Loucy (cell line): ENCODE measurements at regions not wholly inside any gene's neighbourhood (a gene's known extent, or its start where the extent isn't known, plus 50 kb on each side); places are given as distances from the start of the nearest gene placed in this dataset.

Experiments
- EZH2phosphoT487 ChIP-seq: fragments of 200-600 bp; IDR thresholded peaks from 2 replicates; pipeline ENCODE4 v1.6.1; 2018; ENCODE audit warnings: antibody characterized with exemption, mild to moderate bottlenecking, moderate library complexity, borderline replicate concordance
- TF ChIP-seq, protein P1 (sequence below): fragments of 200-600 bp; sonication (generic); conservative IDR thresholded peaks from 2 replicates; pipeline ENCODE4 v1.5.1; 2014; ENCODE audit warnings: mild to moderate bottlenecking, antibody characterized with exemption, low read length

DNA sequence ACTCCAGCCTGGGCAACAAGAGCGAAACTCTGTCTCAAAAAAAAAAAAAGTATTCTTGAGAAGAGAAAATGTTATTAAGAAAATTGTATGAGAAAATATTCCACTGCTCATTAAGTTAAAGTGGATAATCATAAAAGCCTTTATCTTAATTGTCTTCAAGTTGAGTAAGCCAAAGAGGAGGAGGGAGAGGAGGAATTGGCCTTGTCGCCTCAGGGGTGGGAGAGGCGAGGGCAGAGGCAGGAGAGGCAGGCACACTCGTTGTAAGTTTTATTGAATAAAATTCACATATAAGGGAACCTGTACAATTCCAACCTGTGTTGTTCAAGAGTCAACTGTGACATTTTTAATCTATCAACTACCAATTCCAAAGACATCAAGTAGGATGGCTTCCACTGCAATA is 820.3 kb downstream of the USP25 start:
- TF ChIP-seq, protein P1, sequence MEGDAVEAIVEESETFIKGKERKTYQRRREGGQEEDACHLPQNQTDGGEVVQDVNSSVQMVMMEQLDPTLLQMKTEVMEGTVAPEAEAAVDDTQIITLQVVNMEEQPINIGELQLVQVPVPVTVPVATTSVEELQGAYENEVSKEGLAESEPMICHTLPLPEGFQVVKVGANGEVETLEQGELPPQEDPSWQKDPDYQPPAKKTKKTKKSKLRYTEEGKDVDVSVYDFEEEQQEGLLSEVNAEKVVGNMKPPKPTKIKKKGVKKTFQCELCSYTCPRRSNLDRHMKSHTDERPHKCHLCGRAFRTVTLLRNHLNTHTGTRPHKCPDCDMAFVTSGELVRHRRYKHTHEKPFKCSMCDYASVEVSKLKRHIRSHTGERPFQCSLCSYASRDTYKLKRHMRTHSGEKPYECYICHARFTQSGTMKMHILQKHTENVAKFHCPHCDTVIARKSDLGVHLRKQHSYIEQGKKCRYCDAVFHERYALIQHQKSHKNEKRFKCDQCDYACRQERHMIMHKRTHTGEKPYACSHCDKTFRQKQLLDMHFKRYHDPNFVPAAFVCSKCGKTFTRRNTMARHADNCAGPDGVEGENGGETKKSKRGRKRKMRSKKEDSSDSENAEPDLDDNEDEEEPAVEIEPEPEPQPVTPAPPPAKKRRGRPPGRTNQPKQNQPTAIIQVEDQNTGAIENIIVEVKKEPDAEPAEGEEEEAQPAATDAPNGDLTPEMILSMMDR = no peak
- TF ChIP-seq EZH2phosphoT487 = no peak
